ENCODE measurements at regions not wholly inside any gene's neighbourhood (a gene's known extent, or its start where the extent isn't known, plus 50 kb on each side); places are given as distances from the start of the nearest gene placed in this dataset.

DNA sequence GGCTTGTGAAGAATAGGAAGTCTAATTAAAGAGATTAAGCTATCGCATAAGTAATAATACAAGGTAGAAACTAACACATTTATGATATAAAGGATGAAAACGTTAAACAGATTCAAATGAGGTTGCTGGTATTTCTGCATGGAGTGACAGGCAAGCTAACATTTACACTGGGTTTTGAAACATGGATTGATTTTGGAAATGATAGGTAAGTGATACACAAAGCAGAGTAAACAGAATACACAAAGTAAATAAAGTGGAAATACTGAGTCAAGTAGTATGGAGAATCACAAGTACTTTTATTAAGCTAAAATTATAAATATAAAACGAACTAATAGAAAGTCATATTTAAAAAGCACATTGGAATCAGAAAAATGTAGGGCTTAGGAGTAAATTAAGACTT lies 665.3 kb downstream of the STPG2 start:
- no peaks in the 10 kb centered on the region for H3K9me3 ChIP-seq (replicated peaks in 1 of 2; ENCODE audit: control insufficient read depth in 1 of 2, insufficient read depth in 1 of 2, low read length in 2 of 2)
- no peak overlapping the region for H3K27ac Mint-ChIP-seq
- no peaks in the 10 kb centered on the region for H3K79me2 ChIP-seq (ENCODE audit: insufficient read depth, low read length)
- intact Hi-C loops (cut with micrococcal nuclease), result no loop called here
- DNase-seq, result no peak
- no peaks in the 10 kb centered on the region for H3K27me3 Mint-ChIP-seq (ENCODE audit: low read depth in 3 of 3)
- H3K4me1 ChIP-seq (ENCODE audit: control insufficient read depth in 1 of 2, insufficient read depth in 2 of 2, low read length in 2 of 2), result no peaks in the 10 kb centered on the region
- no peak overlapping the region for H3K27ac ChIP-seq (ENCODE audit: low read depth in 1 of 2, low read length in 2 of 2)
- TF ChIP-seq, protein P1, sequence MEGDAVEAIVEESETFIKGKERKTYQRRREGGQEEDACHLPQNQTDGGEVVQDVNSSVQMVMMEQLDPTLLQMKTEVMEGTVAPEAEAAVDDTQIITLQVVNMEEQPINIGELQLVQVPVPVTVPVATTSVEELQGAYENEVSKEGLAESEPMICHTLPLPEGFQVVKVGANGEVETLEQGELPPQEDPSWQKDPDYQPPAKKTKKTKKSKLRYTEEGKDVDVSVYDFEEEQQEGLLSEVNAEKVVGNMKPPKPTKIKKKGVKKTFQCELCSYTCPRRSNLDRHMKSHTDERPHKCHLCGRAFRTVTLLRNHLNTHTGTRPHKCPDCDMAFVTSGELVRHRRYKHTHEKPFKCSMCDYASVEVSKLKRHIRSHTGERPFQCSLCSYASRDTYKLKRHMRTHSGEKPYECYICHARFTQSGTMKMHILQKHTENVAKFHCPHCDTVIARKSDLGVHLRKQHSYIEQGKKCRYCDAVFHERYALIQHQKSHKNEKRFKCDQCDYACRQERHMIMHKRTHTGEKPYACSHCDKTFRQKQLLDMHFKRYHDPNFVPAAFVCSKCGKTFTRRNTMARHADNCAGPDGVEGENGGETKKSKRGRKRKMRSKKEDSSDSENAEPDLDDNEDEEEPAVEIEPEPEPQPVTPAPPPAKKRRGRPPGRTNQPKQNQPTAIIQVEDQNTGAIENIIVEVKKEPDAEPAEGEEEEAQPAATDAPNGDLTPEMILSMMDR (IDR thresholded peaks at IDR 0.05), result no peak
- no peaks in the 10 kb centered on the region for H3K36me3 Mint-ChIP-seq
- WGBS (ENCODE audit: insufficient coverage), result no CpG with 5 or more reads among the region's 3 CpGs
- H3K4me3 ChIP-seq (replicated peaks in 1 of 3; ENCODE audit: low read depth in 2 of 3, low read length in 3 of 3), result no peak overlapping the region
- no peak overlapping the region for H2AFZ ChIP-seq (ENCODE audit: insufficient read depth, low read depth, low read length, poor library complexity, severe bottlenecking)
- no peak overlapping the region for H3K4me2 ChIP-seq (replicated peaks; ENCODE audit: extremely low read depth, low read length, poor library complexity, severe bottlenecking)
- H3K4me3 Mint-ChIP-seq, result no peak overlapping the region
- H3K9me3 Mint-ChIP-seq, result peaks cover 1 to 12% (median 3%) of the 10 kb centered on the region in 7 donors
- H3K36me3 ChIP-seq (replicated peaks in 1 of 2; ENCODE audit: control insufficient read depth in 1 of 2, insufficient read depth in 2 of 2, low read length in 2 of 2), result no peaks in the 10 kb centered on the region
- H3K9ac ChIP-seq (ENCODE audit: insufficient read depth, low read length, poor library complexity, severe bottlenecking), result no peak overlapping the region
- H4K20me1 ChIP-seq (ENCODE audit: insufficient read depth, low read length), result no peaks in the 10 kb centered on the region
- H3K27me3 ChIP-seq (ENCODE audit: control insufficient read depth in 2 of 2, insufficient read depth in 2 of 2, low read length in 2 of 2), result no peaks in the 10 kb centered on the region
- no peaks in the 10 kb centered on the region for H3K4me1 Mint-ChIP-seq

DNA sequence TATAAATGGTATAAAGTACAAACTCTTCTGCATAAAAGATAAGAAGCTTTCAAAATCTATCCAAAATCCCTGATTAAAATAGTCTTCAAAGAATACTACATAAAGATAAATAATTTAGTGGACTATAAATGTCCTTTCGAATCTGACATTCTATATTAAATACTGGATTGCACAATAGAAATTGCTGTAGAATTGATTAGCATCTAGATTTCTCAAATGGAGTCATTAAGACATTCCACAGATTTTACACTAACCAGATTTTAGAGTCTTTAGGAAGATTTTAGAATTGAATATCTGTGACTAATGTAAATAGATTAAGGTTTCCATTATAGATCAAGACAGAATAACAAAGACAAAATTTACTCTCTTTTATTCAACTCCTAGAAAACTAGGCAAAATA lies 663.9 kb downstream of the STPG2 start:
- Mint-ChIP-seq H3K9me3 (peaks cover 0 to 6% (median 2%) of the 10 kb centered on the region in 7 donors), H3K4me3 (no peak overlapping the region), H3K27ac (no peak overlapping the region), H3K4me1 (no peaks in the 10 kb centered on the region), H3K36me3 (no peaks in the 10 kb centered on the region), H3K27me3 (ENCODE audit: low read depth in 3 of 3) (no peaks in the 10 kb centered on the region)
- no peaks in the 10 kb centered on the region for H3K9me3 ChIP-seq (replicated peaks in 1 of 2; ENCODE audit: control insufficient read depth in 1 of 2, insufficient read depth in 1 of 2, low read length in 2 of 2)
- H3K9ac ChIP-seq (ENCODE audit: insufficient read depth, low read length, poor library complexity, severe bottlenecking), result no peak overlapping the region
- no peaks in the 10 kb centered on the region for H3K4me1 ChIP-seq (ENCODE audit: control insufficient read depth in 1 of 2, insufficient read depth in 2 of 2, low read length in 2 of 2)
- intact Hi-C loops (cut with micrococcal nuclease), result no loop called here
- H3K27me3 ChIP-seq (ENCODE audit: control insufficient read depth in 2 of 2, insufficient read depth in 2 of 2, low read length in 2 of 2), result no peaks in the 10 kb centered on the region
- no peaks in the 10 kb centered on the region for H4K20me1 ChIP-seq (ENCODE audit: insufficient read depth, low read length)
- TF ChIP-seq, protein P1 (IDR thresholded peaks at IDR 0.05), result no peak
- no peak for DNase-seq
- no CpG with 5 or more reads among the region's 1 CpG for WGBS (ENCODE audit: insufficient coverage)
- no peaks in the 10 kb centered on the region for H3K36me3 ChIP-seq (replicated peaks in 1 of 2; ENCODE audit: control insufficient read depth in 1 of 2, insufficient read depth in 2 of 2, low read length in 2 of 2)
- H3K4me3 ChIP-seq (replicated peaks in 1 of 3; ENCODE audit: low read depth in 2 of 3, low read length in 3 of 3), result no peak overlapping the region
- no peak overlapping the region for H3K4me2 ChIP-seq (replicated peaks; ENCODE audit: extremely low read depth, low read length, poor library complexity, severe bottlenecking)
- no peaks in the 10 kb centered on the region for H3K79me2 ChIP-seq (ENCODE audit: insufficient read depth, low read length)
- no peak overlapping the region for H2AFZ ChIP-seq (ENCODE audit: insufficient read depth, low read depth, low read length, poor library complexity, severe bottlenecking)
- no peak overlapping the region for H3K27ac ChIP-seq (ENCODE audit: low read depth in 1 of 2, low read length in 2 of 2)
